GM12874 (cell line): ENCODE measurements at regions not wholly inside any gene's neighbourhood (a gene's known extent, or its start where the extent isn't known, plus 50 kb on each side); places are given as distances from the start of the nearest gene placed in this dataset.

Experiments
- TF ChIP-seq, protein P1 (sequence below): IDR thresholded peaks from 2 replicates; pipeline ENCODE4 v1.5.1; 2011; ENCODE audit warnings: low read depth, mild to moderate bottlenecking, control low read depth, low read length, moderate library complexity; ENCODE audit not compliant: insufficient read depth

DNA sequence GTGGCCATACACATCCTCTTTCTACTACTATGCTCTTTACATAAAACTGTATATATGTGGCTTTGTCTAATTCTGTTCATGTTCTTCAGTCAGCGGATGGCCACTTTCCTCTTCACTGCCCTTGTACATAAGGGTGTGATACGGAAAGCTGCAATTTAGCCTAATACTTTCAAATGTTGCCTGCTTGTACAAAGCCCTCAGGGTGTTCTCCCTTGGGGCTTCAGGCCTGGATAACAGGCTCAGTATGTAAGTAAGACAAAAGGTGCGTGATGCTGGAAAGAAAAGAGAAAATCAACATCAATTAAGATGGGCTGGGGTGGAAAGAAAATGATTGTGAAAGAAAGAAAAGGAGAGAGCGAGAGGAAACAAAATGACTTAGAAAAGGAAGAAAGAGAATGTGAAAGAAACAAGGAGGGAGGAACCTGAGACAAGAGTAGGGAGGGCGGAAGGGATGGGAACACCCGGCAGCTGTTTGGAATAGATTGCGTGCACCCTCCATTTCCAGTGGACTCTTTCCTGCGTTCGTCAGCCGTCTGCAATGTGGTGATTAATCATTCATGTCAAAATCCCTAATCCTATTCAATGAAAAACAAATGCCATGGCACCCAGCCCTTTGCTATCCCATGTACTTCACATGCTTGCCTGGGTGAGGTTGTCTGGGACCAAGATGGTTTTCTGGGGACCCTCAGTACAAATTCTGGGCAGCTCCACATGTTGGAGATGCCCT, 553.6 kb downstream of the NUF2 start:
- TF ChIP-seq, protein P1, sequence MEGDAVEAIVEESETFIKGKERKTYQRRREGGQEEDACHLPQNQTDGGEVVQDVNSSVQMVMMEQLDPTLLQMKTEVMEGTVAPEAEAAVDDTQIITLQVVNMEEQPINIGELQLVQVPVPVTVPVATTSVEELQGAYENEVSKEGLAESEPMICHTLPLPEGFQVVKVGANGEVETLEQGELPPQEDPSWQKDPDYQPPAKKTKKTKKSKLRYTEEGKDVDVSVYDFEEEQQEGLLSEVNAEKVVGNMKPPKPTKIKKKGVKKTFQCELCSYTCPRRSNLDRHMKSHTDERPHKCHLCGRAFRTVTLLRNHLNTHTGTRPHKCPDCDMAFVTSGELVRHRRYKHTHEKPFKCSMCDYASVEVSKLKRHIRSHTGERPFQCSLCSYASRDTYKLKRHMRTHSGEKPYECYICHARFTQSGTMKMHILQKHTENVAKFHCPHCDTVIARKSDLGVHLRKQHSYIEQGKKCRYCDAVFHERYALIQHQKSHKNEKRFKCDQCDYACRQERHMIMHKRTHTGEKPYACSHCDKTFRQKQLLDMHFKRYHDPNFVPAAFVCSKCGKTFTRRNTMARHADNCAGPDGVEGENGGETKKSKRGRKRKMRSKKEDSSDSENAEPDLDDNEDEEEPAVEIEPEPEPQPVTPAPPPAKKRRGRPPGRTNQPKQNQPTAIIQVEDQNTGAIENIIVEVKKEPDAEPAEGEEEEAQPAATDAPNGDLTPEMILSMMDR: no peak

DNA sequence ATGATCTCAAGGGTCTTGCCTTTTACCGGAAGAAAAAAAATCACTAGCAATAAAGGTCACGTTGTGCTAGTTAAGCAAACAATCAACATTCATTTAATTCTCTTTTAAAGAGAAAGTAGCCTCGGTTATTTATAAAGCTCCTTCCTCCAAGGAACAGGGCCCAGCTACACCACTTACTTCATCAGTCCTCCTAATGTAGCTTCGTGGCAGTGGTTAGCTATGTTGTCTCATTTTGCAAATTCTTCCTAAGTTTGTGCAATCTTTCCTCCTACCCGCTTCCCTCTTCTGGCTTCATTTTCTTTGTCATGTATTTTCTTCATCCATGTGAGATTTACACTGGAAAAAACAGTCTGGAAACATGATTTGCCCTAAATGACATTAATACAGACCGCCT, 554.2 kb downstream of the NUF2 start:
- TF ChIP-seq, protein P1: no peak

DNA sequence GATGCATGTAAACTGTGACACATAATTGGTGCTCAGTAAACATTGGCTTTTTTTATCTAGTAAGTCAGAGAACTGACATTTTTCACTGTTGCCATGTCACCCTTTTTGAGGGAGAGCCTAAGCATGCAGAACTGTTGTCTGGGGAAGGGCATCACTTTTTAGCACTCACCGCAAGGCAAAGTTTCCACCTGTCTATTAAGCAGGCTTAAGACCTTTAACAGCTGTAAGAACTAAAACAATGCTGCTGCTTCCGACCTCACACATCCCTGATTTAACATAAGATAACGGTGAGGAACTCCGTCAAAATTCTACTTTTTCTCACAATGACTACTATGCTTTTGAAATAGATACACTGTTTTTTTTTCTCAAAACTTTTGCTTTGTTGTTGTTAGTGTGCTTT, 554.8 kb downstream of the NUF2 start:
- TF ChIP-seq, protein P1: no peak

DNA sequence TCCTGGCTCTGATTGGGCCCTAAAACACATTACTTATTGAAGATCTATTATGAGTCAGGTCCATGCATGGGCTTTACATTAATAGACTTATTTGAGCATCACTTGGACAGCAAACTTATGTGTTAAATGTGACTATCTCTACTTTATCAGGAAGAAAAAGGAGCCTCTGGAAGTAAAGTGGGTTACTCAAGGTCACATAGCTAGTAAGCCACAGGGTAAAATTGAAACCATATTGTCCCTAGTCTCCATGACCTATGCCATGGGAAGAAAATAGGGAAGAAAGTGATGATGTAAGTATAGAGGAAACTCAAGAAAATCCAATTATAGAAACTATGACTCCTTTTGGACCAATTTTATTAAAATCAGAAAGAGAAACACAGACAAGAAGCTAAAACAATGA, 555.3 kb downstream of the NUF2 start:
- TF ChIP-seq, protein P1: no peak

DNA sequence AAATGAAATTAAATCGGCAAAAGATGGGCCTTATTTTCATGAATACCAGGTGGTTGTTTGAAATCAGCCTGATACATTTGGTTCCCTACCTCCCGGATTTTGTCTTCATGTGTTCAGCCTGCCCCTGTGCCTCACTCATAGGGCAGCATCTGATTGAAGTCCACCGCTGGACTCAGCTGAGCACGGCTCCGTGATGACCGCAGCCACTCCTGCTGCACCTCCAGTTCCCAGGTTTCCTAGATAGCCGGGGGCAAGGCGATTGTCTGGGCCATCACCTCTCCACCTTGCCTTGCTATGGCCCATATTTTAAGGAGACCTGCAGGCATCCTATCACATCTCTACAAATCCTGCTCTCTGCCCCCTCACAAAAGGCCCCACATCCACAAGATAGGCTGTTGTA, 563.8 kb downstream of the NUF2 start:
- TF ChIP-seq, protein P1: no peak

DNA sequence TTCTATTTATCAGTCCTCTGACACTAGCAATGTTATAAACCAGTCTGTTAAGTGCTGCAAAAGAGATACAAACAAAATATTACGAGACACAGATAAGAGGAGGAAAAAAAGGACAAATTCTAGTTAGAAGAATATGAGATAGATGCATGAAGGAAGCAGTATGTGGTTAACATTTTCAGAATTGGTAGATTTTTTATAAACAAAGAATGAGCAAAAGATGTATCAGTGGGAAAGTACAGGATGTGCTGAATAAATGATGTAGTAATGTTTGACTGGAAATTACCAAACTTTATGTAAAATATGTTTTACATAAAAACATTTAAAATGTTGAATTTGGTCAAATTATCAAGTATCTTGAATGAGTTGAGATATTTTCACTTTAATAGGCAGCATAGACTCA, 574.2 kb downstream of the NUF2 start:
- TF ChIP-seq, protein P1: no peak

DNA sequence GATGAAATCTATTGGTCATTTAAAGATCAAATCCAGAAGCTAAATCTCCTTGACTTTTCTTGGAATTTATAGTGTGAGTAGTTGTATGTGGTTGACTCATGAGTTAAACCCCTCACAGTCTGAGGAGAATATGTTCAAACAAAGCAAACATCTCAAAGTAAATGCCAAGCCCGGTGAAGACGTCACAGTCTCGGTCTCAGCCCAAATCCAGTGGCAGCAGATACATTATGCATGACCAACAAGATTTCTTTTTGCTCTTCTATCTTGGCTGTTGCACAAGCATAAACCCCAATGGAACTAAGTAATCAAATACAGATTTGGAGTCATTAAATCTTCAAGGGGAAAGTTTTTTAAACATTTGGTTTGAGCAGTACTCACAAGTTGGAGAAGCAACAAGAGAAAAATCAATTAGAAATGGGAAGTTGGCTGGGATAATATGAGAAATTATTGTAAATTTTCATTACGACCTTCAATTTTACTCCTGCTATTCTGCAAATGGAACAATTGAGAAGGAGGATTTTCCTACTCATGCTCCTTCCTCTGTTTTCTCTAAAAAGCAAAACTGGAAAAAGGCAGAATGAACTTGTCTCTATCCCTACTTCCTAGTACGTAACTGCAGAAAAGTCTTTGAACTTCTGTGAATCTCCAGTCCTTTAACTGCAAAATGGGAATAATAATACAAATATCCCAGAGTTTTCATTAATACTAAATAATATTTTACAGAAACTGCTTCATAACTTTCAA, 575.8 kb downstream of the NUF2 start:
- TF ChIP-seq, protein P1: no peak
